WTC11 (cell line): ENCODE measurements at regions not wholly inside any gene's neighbourhood (a gene's known extent, or its start where the extent isn't known, plus 50 kb on each side); places are given as distances from the start of the nearest gene placed in this dataset.
"Not testable (repeated sequence)": the region's sequence is repeated elsewhere in the genome, so short reads cannot be mapped to it uniquely, and the experiment has no call there.

ENCODE experiments used
- ATAC-seq: fragments of 200-7000 bp; cut with Tn5 transposase; 2 replicates; pipeline ENCODE4 v1.10.0; 2021; ENCODE audit warnings: mild to moderate bottlenecking, moderate library complexity
- CTCF ChIA-PET: fragments of 300-600 bp; sonication (Branson Sonifier 250); formaldehyde crosslinking; loops from one replicate; lab custom pipeline; 2021; ENCODE audit warnings: antibody characterized with exemption; lab: Charles Lee
- POLR2A ChIA-PET: fragments of 350-600 bp; sonication (Branson Sonifier 250); formaldehyde crosslinking; loops from one replicate; lab custom pipeline; 2021; ENCODE audit warnings: antibody characterized with exemption; lab: Charles Lee
- DNase-seq: peaks from one replicate; pipeline ENCODE4 v3.0.0; 2021; ENCODE audit warnings: low spot score
- H3K27ac Mint-ChIP-seq: 2 replicates; pipeline ENCODE4 v1.8.0; 2021; ENCODE audit warnings: mixed read lengths
- H3K27me3 Mint-ChIP-seq: 2 replicates; pipeline ENCODE4 v1.8.0; 2021; ENCODE audit warnings: low read depth, mild to moderate bottlenecking, moderate library complexity, mixed read lengths
- H3K36me3 Mint-ChIP-seq: 2 replicates; pipeline ENCODE4 v1.8.0; 2021; ENCODE audit warnings: mixed read lengths
- H3K4me1 Mint-ChIP-seq: 2 replicates; pipeline ENCODE4 v1.8.0; 2022; ENCODE audit warnings: mixed read lengths
- H3K4me3 Mint-ChIP-seq: 2 replicates; pipeline ENCODE4 v1.8.0; 2021; ENCODE audit warnings: mild to moderate bottlenecking, moderate library complexity, mixed read lengths
- H3K9me3 Mint-ChIP-seq: 2 replicates; pipeline ENCODE4 v1.8.0; 2021; ENCODE audit warnings: mixed read lengths
- ATF2 ChIP-seq: sonication (generic); formaldehyde crosslinking; IDR thresholded peaks from 2 replicates; pipeline ENCODE4 v1.8.1; 2022; ENCODE audit warnings: low read depth, missing genetic modification reagents, borderline replicate concordance
- ATF6 ChIP-seq: sonication (generic); formaldehyde crosslinking; IDR thresholded peaks from 2 replicates; pipeline ENCODE4 v1.8.1; 2023; ENCODE audit warnings: mild to moderate bottlenecking, missing genetic modification reagents
- CREB1 ChIP-seq: sonication (generic); formaldehyde crosslinking; IDR thresholded peaks from 2 replicates; pipeline ENCODE4 v1.8.0; 2023; ENCODE audit warnings: mild to moderate bottlenecking, missing genetic modification reagents
- E2F1 ChIP-seq: sonication (generic); formaldehyde crosslinking; IDR thresholded peaks from 2 replicates; pipeline ENCODE4 v1.8.0; 2022; ENCODE audit warnings: mild to moderate bottlenecking, missing genetic modification reagents
- EMX1 ChIP-seq: fragments of 250-450 bp; sonication (Bioruptor Pico); IDR thresholded peaks from 2 replicates; pipeline ENCODE4 v1.8.0; 2021; ENCODE audit warnings: mild to moderate bottlenecking
- GRHL2 ChIP-seq: fragments of 250-450 bp; sonication (Bioruptor Pico); IDR thresholded peaks from 2 replicates; pipeline ENCODE4 v1.8.0; 2022; ENCODE audit warnings: mild to moderate bottlenecking, moderate library complexity; ENCODE audit not compliant: insufficient replicate concordance, severe bottlenecking
- MYBL2 ChIP-seq: sonication (generic); formaldehyde crosslinking; IDR thresholded peaks from 2 replicates; pipeline ENCODE4 v1.8.1; 2023; ENCODE audit warnings: mild to moderate bottlenecking, moderate library complexity, missing genetic modification reagents
- NFATC4 ChIP-seq: fragments of 250-450 bp; sonication (Bioruptor Pico); IDR thresholded peaks from 2 replicates; pipeline ENCODE4 v1.9.0; 2021; ENCODE audit warnings: mild to moderate bottlenecking
- PREB ChIP-seq: sonication (generic); formaldehyde crosslinking; IDR thresholded peaks from 2 replicates; pipeline ENCODE4 v1.8.1; 2022; ENCODE audit warnings: mild to moderate bottlenecking, missing genetic modification reagents, moderate library complexity, borderline replicate concordance
- SMAD3 ChIP-seq: sonication (generic); formaldehyde crosslinking; IDR thresholded peaks from 2 replicates; pipeline ENCODE4 v1.8.0; 2022; ENCODE audit warnings: missing genetic modification reagents, mild to moderate bottlenecking, borderline replicate concordance
- SMAD4 ChIP-seq: sonication (generic); formaldehyde crosslinking; IDR thresholded peaks from 2 replicates; pipeline ENCODE4 v1.8.0; 2022; ENCODE audit warnings: mild to moderate bottlenecking, missing genetic modification reagents
- TEAD4 ChIP-seq: sonication (generic); formaldehyde crosslinking; IDR thresholded peaks from 2 replicates; pipeline ENCODE4 v1.8.0; 2022; ENCODE audit warnings: mild to moderate bottlenecking, missing genetic modification reagents
- TP53 ChIP-seq: sonication (generic); formaldehyde crosslinking; IDR thresholded peaks from 2 replicates; pipeline ENCODE4 v1.8.1; 2023; ENCODE audit warnings: mild to moderate bottlenecking, missing genetic modification reagents
- ZBTB21 ChIP-seq: sonication (generic); formaldehyde crosslinking; IDR thresholded peaks from 2 replicates; pipeline ENCODE4 v1.8.1; 2023; ENCODE audit warnings: mild to moderate bottlenecking, missing genetic modification reagents, borderline replicate concordance
- ZNF138 ChIP-seq: sonication (generic); formaldehyde crosslinking; conservative IDR thresholded peaks from 2 replicates; pipeline ENCODE4 v1.8.1; 2022; ENCODE audit warnings: mild to moderate bottlenecking, moderate library complexity, missing genetic modification reagents
- ZNF219 ChIP-seq: sonication (generic); formaldehyde crosslinking; IDR thresholded peaks from 2 replicates; pipeline ENCODE4 v1.8.0; 2023; ENCODE audit warnings: missing genetic modification reagents, mild to moderate bottlenecking, borderline replicate concordance
- ZNF317 ChIP-seq: sonication (generic); formaldehyde crosslinking; IDR thresholded peaks from 2 replicates; pipeline ENCODE4 v1.8.1; 2023; ENCODE audit warnings: low read depth, mild to moderate bottlenecking, moderate library complexity, missing genetic modification reagents, borderline replicate concordance
- ZNF416 ChIP-seq: fragments of 250-450 bp; sonication (Bioruptor Pico); IDR thresholded peaks from 2 replicates; pipeline ENCODE4 v1.9.0; 2021; ENCODE audit warnings: mild to moderate bottlenecking, inconsistent platforms

- ATAC-seq (no peak), DNase-seq (no peak)
- no peaks in the 10 kb centered on the region; the same call in 1 of the 2 replicates for H3K27me3 Mint-ChIP-seq
- no peak overlapping the region for H3K27ac Mint-ChIP-seq
- no peaks in the 10 kb centered on the region for H3K36me3 Mint-ChIP-seq
- TF ChIP-seq ZNF219 (CRISPR knock-in tag) (no peak), MYBL2 (CRISPR knock-in tag) (no peak), ATF6 (CRISPR knock-in tag) (no peak), SMAD4 (no peak), ZNF138 (CRISPR knock-in tag) (no peak), SMAD3 (no peak), NFATC4 (CRISPR knock-in tag) (no peak), TP53 (CRISPR knock-in tag) (no peak), PREB (no peak), EMX1 (CRISPR knock-in tag) (no peak), ZNF416 (no peak), GRHL2 (CRISPR knock-in tag) (no peak), ZBTB21 (CRISPR knock-in tag) (no peak), TEAD4 (CRISPR knock-in tag) (no peak), ATF2 (CRISPR knock-in tag) (no peak), ZNF317 (CRISPR knock-in tag) (no peak), E2F1 (CRISPR knock-in tag) (no peak), CREB1 (no peak)
- no peak overlapping the region for H3K4me3 Mint-ChIP-seq
- 0 out of 2 replicates have a peak, but pooled peaks cover 3% of the 10 kb centered on the region for H3K4me1 Mint-ChIP-seq
- POLR2A ChIA-PET, result interaction anchor here (0.5 kb wide), 1 partner anchor 221 kb away, joined by 3 read pairs; no protein-coding TSS in a partner anchor
- CTCF ChIA-PET, result no interaction called here
- H3K9me3 Mint-ChIP-seq, result no peaks in the 10 kb centered on the region
Measured at GRCh38 chr1:234820597-234820996, 210.6 kb upstream of the IRF2BP2 start.

GRCh38 chr1:234819845-234820244 lies 209.9 kb upstream of the IRF2BP2 start:
- ATAC-seq, H3K27ac Mint-ChIP-seq, POLR2A ChIA-PET, H3K36me3 Mint-ChIP-seq, H3K4me1 Mint-ChIP-seq, H3K9me3 Mint-ChIP-seq, DNase-seq, H3K27me3 Mint-ChIP-seq, CTCF ChIA-PET, H3K4me3 Mint-ChIP-seq: not testable (repeated sequence)

- POLR2A ChIA-PET, H3K27me3 Mint-ChIP-seq, ATAC-seq, H3K27ac Mint-ChIP-seq, H3K4me3 Mint-ChIP-seq, CTCF ChIA-PET, H3K4me1 Mint-ChIP-seq, H3K36me3 Mint-ChIP-seq, H3K9me3 Mint-ChIP-seq, DNase-seq: not testable (repeated sequence)
Measured at GRCh38 chr1:234818040-234818387, 208.0 kb upstream of the IRF2BP2 start.

GRCh38 chr1:234817313-234818039 lies 207.5 kb upstream of the IRF2BP2 start:
- H3K27me3 Mint-ChIP-seq, H3K4me3 Mint-ChIP-seq, DNase-seq, CTCF ChIA-PET, H3K4me1 Mint-ChIP-seq, H3K36me3 Mint-ChIP-seq, H3K9me3 Mint-ChIP-seq, ATAC-seq, POLR2A ChIA-PET, H3K27ac Mint-ChIP-seq: not testable (repeated sequence)

- H3K27ac Mint-ChIP-seq, H3K9me3 Mint-ChIP-seq, H3K27me3 Mint-ChIP-seq, CTCF ChIA-PET, POLR2A ChIA-PET, DNase-seq, H3K4me3 Mint-ChIP-seq, ATAC-seq, H3K36me3 Mint-ChIP-seq, H3K4me1 Mint-ChIP-seq: not testable (repeated sequence)
Measured at GRCh38 chr1:234816864-234817263, 206.9 kb upstream of the IRF2BP2 start.

- H3K27ac Mint-ChIP-seq, H3K4me3 Mint-ChIP-seq, CTCF ChIA-PET, H3K27me3 Mint-ChIP-seq, H3K4me1 Mint-ChIP-seq, H3K36me3 Mint-ChIP-seq, DNase-seq, POLR2A ChIA-PET, H3K9me3 Mint-ChIP-seq, ATAC-seq: not testable (repeated sequence)
Measured at GRCh38 chr1:234816186-234816851, 206.3 kb upstream of the IRF2BP2 start.
